Brain pericyte (primary cell): ENCODE measurements at regions not wholly inside any gene's neighbourhood (a gene's known extent, or its start where the extent isn't known, plus 50 kb on each side); places are given as distances from the start of the nearest gene placed in this dataset.
"Not testable (repeated sequence)": the region's sequence is repeated elsewhere in the genome, so short reads cannot be mapped to it uniquely, and the experiment has no call there.

Experiments
- DNase-seq: peaks from one replicate; pipeline ENCODE4 v3.0.0-alpha.2; 2012; ENCODE audit warnings: low read depth, low spot score

DNA sequence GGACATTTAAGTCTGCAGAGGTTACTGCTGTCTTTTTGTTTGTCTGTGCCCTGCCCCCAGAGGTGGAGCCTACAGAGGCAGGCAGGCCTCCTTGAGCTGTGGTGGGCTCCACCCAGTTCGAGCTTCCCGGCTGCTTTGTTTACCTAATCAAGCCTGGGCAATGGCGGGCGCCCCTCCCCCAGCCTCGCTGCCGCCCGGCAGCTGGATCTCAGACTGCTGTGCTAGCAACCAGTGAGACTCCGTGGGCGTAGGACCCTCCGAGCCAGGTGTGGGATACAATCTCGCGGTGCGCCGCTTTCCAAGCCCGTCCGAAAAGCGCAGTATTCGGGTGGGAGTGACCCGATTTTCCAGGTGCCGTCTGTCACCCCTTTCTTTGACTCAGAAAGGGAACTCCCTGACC lies 198.4 kb upstream of the FERMT1 start:
- not testable (repeated sequence) for DNase-seq

GRCh38 chr20:6311841-6312655 lies 189.2 kb upstream of the FERMT1 start:
- no peak for DNase-seq

DNA sequence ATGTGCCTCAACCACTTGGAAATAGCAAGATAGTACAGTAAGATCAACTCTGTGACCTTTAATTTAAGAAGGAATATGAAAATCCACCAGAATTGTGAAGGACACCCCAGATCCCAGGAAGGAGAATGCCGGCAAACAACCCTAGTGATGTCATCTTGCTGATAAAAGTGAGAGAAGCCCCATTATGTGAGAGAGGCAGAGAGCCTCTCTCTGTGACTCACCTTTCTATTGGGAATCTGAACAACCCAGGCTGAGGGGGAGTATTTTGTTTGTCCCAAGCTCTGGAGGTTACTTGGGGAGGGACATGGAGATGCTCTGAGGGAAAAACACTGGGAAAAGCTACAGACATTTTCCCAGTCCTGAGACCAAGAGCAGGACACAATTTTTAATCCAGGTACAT lies 188.3 kb upstream of the FERMT1 start:
- DNase-seq, result no peak

GRCh38 chr20:6305536-6305935 lies 182.7 kb upstream of the FERMT1 start:
- DNase-seq, result no peak

- DNase-seq, result no peak
These were observed 179.2 kb upstream of the FERMT1 start for GRCh38 chr20:6302041-6302440.

DNA sequence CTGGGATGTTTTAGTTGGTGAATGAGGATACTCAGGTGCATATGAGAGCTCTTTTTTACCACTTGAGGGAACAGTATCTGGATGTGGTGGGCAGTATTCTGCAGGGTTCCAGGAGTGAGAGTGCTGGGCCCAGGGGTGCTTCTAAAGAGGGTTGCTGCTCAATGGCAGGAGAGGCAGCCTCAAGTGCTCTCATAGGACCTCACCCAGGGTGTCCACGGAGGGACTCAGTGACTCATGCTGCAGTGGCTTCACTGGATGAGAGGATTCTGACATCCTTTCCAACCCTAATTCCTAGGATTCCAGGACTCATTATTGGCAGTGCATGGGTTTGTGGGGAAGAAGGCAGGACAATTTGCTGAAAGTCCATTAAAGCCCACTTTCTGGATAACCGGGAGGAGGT lies 176.6 kb upstream of the FERMT1 start:
- DNase-seq, result no peak

GRCh38 chr20:6298049-6298448 lies 175.2 kb upstream of the FERMT1 start:
- DNase-seq, result no peak

GRCh38 chr20:6295867-6296256 lies 173.0 kb upstream of the FERMT1 start:
- no peak for DNase-seq

DNA sequence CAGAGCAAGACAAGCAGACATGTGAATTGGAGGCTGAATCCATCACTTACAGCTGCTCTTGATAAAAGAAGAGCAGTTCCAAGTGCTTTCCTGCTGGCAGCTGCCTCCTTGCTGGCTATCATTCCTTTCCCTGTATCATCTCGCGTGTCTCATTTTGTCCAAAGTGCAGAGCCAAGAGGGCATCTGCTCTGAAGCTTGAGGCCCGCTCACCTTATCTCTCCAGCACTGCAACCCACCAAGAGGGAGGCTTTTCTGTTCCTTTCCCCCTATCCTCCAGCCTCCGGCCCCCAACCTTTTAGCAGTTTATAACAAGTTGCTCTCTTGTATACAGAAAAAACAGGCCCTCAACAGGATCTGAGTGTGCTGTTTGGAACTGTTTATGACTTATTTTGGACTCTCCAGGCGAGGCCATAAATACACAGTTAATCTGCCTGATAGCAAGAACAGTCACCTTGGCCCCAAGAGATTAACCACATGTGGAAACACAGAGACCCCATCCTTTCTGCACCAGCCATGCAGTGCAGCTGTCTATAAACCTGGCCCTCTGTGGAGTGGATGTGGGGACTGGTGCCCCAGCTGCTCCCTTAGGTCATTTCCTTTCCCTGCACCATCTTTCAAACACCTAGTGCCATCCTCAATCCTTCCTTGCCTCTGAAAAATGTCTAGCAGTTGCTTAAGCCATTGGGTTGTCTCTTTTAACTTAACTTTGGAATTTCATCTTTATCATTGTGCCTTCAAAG lies 172.5 kb upstream of the FERMT1 start:
- no peak for DNase-seq

GRCh38 chr20:6287471-6287870 lies 164.6 kb upstream of the FERMT1 start:
- DNase-seq, result no peak

- no peak for DNase-seq
These were observed 159.8 kb upstream of the FERMT1 start for GRCh38 chr20:6282642-6283041.

DNA sequence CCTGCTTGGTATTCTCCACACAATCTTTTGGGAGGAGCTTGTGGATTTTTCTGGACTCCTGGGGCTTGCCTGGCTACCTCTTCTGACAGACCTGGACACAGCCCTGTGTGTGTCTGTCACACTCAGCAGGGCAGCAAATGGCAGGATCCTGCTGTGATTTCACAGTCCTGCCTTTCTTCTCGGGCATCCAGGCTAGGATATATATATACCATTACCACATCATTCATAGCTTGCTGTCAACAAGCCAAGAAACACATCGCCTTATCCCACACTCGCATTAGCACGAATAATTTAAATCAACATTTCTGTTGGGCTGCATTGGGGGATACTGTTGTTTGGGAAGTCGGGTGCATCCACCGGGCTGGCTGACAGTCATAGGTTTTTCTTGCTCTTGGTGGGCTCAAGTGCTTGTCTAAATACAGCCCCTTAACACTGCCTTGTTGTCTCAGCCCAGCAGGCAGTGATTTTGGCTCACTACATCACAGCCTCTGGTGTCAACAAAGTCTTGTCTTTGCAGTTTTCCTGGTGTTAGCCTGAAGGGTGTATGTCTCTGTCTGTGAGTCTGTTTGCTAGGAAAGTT lies 154.9 kb upstream of the FERMT1 start:
- DNase-seq, result peak; percentile 55

DNA sequence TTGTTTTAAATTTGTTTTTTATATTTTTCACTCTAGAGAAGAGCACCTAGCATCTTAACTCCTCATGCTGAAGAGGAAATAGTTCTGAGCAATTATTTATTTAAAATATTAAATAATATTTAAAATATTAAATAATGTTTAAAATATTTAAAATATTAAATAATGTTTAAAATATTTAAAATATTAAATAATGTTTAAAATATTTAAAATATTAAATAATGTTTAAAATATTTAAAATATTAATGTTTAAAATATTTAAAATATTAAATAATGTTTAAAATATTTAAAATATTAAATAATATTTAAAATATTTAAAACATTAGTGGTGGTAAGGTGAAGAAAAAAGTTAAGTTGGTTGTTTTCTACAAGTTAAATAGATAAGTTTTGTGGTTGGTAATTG lies 147.6 kb upstream of the FERMT1 start:
- DNase-seq, result not testable (repeated sequence)

DNA sequence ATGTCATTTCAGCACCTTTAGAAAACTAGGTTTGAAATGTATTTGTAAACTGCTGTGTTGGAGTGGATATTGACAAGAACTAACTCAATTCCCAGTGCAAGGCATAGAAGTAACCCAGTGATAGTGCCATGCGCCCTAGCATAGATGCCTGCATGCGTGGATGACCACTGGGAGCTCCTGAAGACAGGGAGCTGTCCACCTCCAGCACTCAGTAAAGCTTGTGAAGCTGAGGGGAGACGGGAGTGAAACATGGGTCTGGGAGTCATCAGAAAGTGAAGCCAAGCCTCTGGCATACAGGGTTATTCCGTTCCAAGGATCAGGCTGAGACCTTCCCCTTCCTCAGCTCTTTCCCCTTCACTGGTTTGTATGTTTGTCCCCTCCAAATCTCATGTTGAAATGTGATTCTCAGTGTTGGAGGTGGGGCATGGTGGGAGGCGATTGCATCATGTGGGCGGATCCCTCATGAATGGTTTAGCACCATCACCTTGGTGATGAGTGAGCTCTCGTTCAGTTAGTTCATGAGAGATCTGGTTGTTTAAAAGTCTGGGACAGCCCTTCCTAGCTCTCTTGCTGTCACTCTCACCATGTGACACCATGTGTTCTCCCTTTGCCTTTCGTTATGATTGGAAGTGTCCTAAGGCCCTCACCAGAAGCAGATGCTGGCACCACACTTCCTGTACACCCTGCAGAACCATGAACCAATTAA lies 146.5 kb upstream of the FERMT1 start:
- no peak for DNase-seq

- DNase-seq, result peak; percentile 17
These were observed 142.5 kb upstream of the FERMT1 start for GRCh38 chr20:6265204-6265904.

DNA sequence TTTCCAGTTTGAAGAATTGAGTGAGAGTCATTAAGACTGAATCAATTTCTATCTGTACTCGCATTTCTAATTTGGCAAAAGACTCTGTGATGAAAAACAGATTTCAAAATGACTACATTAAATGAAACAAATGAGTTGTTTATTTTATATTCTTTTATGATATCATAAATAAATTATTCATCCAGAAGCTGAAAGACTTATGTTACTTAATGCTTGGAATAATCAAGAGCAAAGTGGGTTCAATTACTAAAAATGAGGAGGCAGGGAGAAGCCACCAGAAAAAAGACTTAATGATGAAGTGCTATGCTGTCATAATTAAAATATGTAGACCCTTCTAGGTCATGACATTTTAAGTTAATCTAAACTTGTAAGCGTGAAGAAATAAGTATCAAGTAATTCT lies 130.6 kb upstream of the FERMT1 start:
- no peak for DNase-seq

GRCh38 chr20:6245436-6245835 lies 122.6 kb upstream of the FERMT1 start:
- no peak for DNase-seq

- DNase-seq, result no peak
These were observed 118.8 kb upstream of the FERMT1 start for GRCh38 chr20:6241591-6241990.

- no peak for DNase-seq
These were observed 117.2 kb upstream of the FERMT1 start for GRCh38 chr20:6240059-6240458.

GRCh38 chr20:6238421-6238820 lies 115.6 kb upstream of the FERMT1 start:
- no peak for DNase-seq

- DNase-seq, result no peak
These were observed 112.7 kb upstream of the FERMT1 start for GRCh38 chr20:6235510-6235909.

- DNase-seq, result no peak
These were observed 109.6 kb upstream of the FERMT1 start for GRCh38 chr20:6232436-6232835.
